Left ventricle myocardium inferior (tissue), 1 donor: ENCODE measurements at regions not wholly inside any gene's neighbourhood (a gene's known extent, or its start where the extent isn't known, plus 50 kb on each side); places are given as distances from the start of the nearest gene placed in this dataset.

Source experiments
- DNase-seq: peaks from one replicate; pipeline ENCODE4 v3.0.0-alpha.2; 2020
- H3K27ac ChIP-seq: fragments of 200-600 bp; replicated peaks from 2 replicates; pipeline ENCODE4 v1.8.0; 2021
- H3K27me3 ChIP-seq: fragments of 200-600 bp; 2 replicates; pipeline ENCODE4 v1.8.0; 2021; ENCODE audit warnings: low read depth
- H3K36me3 ChIP-seq: fragments of 200-600 bp; 2 replicates; pipeline ENCODE4 v1.8.0; 2021
- H3K4me1 ChIP-seq: fragments of 200-600 bp; 2 replicates; pipeline ENCODE4 v1.8.0; 2021
- H3K4me3 ChIP-seq: fragments of 200-600 bp; 2 replicates; pipeline ENCODE4 v1.8.0; 2021; ENCODE audit warnings: mild to moderate bottlenecking, moderate library complexity
- H3K9me3 ChIP-seq: fragments of 200-600 bp; replicated peaks from 2 replicates; pipeline ENCODE4 v1.8.0; 2021
- CTCF ChIP-seq: fragments of 200-600 bp; IDR thresholded peaks from 2 replicates; pipeline ENCODE4 v1.8.0; 2021; ENCODE audit warnings: antibody characterized with exemption, mild to moderate bottlenecking, borderline replicate concordance
- intact Hi-C: fragments of 100-400 bp; cut with micrococcal nuclease; formaldehyde crosslinking; loops from one replicate; pipeline ENCODE4 v1.11.0; 2022
- donor health status: DM: no; HTN: yes; CAD: no; lungs with severe emphysema.

- Histone ChIP-seq H3K27me3 (no peaks in the 10 kb centered on the region), H3K36me3 (no peaks in the 10 kb centered on the region), H3K9me3 (no peaks in the 10 kb centered on the region), H3K4me1 (no peaks in the 10 kb centered on the region), H3K27ac (no peak overlapping the region), H3K4me3 (no peak overlapping the region)
- TF ChIP-seq CTCF, result no peak
- no peak for DNase-seq
- intact Hi-C loops, result no loop called here
These were observed 290.6 kb downstream of the JRKL start for GRCh38 chr11:96680211-96681018.

GRCh38 chr11:96681019-96681716 is 291.4 kb downstream of the JRKL start:
- no peak overlapping the region for H3K27ac ChIP-seq

GRCh38 chr11:96694338-96694737 is 304.5 kb downstream of the JRKL start:
- no peak for DNase-seq
- no peak overlapping the region for H3K27ac ChIP-seq
- no peaks in the 10 kb centered on the region for H3K4me1 ChIP-seq
- intact Hi-C loops, result no loop called here
- H3K4me3 ChIP-seq, result no peak overlapping the region
- no peaks in the 10 kb centered on the region for H3K36me3 ChIP-seq
- H3K9me3 ChIP-seq, result no peaks in the 10 kb centered on the region
- no peak for TF ChIP-seq CTCF
- no peaks in the 10 kb centered on the region for H3K27me3 ChIP-seq

More at GRCh38 chr11:96681019-96681716, 291.4 kb downstream of the JRKL start:
- no peak for DNase-seq
- Histone ChIP-seq H3K27me3 (no peaks in the 10 kb centered on the region), H3K36me3 (no peaks in the 10 kb centered on the region), H3K9me3 (no peaks in the 10 kb centered on the region), H3K4me3 (no peak overlapping the region), H3K4me1 (no peaks in the 10 kb centered on the region)
- no peak for TF ChIP-seq CTCF
- intact Hi-C loops, result no loop called here

- TF ChIP-seq CTCF, result no peak
- intact Hi-C loops, result no loop called here
- H3K4me3 ChIP-seq, result no peak overlapping the region
These were observed 306.9 kb downstream of the JRKL start for GRCh38 chr11:96696731-96697130.

GRCh38 chr11:96697466-96697865 is 307.7 kb downstream of the JRKL start:
- TF ChIP-seq CTCF, result no peak
- Histone ChIP-seq H3K4me1 (no peaks in the 10 kb centered on the region), H3K4me3 (no peak overlapping the region), H3K27ac (no peak overlapping the region), H3K27me3 (no peaks in the 10 kb centered on the region), H3K9me3 (no peaks in the 10 kb centered on the region), H3K36me3 (no peaks in the 10 kb centered on the region)
- intact Hi-C loops, result no loop called here
- no peak for DNase-seq

More at GRCh38 chr11:96696731-96697130, 306.9 kb downstream of the JRKL start:
- H3K9me3 ChIP-seq, result no peaks in the 10 kb centered on the region
- no peaks in the 10 kb centered on the region for H3K4me1 ChIP-seq
- no peak overlapping the region for H3K27ac ChIP-seq
- H3K36me3 ChIP-seq, result no peaks in the 10 kb centered on the region
- no peak for DNase-seq
- H3K27me3 ChIP-seq, result no peaks in the 10 kb centered on the region
